Non-pigmented ciliary epithelial cell (primary cell): ENCODE measurements at regions not wholly inside any gene's neighbourhood (a gene's known extent, or its start where the extent isn't known, plus 50 kb on each side); places are given as distances from the start of the nearest gene placed in this dataset.
"Not testable (repeated sequence)": the region's sequence is repeated elsewhere in the genome, so short reads cannot be mapped to it uniquely, and the experiment has no call there.

Experiments
- DNase-seq: peaks from one replicate; pipeline ENCODE4 v3.0.0-alpha.2; 2010; ENCODE audit warnings: low read depth

DNA sequence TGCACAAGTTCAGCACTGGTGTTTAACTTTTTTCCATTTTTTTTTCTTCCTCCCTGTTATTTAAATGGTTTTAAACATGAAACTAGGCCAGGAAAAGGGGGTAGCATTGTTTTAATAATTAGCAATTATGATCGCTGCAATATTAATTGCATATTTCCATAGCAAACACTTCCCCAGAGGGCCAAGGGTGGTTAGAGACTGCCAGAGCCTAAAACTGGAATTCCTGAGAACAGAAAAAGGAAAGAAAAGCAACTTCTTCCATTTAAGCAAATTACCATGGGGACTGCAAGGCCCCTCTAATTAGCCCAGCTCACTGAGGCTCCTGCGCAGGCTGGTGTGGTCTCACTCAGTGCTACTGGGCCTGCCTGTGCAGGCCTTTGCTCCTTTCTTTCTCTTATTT is 201.5 kb downstream of the SMAD2 start:
- no peak for DNase-seq

GRCh38 chr18:47727409-47727808 is 203.1 kb downstream of the SMAD2 start:
- no peak for DNase-seq

- DNase-seq = no peak
Measured at GRCh38 chr18:47726550-47726949, 203.9 kb downstream of the SMAD2 start.

DNA sequence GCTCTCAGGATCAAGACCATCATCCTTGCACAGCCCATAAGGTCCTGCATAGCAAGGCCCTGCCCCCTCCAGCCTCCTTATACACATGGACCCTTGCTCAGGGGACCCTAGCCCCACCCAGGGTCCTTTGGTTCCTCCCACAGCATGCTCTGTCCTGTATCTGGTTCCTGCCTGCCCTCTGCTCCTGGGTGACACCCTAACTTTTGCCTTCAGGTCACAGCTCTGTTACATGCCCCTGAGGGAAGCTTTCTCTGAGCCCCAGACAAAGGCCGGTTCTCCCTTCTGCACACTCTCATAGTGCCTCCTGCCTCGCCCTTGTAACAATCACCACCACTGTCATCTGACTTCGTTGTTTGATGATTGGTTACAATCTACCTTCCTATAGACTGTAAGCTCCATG is 204.8 kb downstream of the SMAD2 start:
- DNase-seq = no peak

- DNase-seq = no peak
Measured at GRCh38 chr18:47724186-47724975, 206.1 kb downstream of the SMAD2 start.

GRCh38 chr18:47721876-47722275 is 208.6 kb downstream of the SMAD2 start:
- DNase-seq = no peak

DNA sequence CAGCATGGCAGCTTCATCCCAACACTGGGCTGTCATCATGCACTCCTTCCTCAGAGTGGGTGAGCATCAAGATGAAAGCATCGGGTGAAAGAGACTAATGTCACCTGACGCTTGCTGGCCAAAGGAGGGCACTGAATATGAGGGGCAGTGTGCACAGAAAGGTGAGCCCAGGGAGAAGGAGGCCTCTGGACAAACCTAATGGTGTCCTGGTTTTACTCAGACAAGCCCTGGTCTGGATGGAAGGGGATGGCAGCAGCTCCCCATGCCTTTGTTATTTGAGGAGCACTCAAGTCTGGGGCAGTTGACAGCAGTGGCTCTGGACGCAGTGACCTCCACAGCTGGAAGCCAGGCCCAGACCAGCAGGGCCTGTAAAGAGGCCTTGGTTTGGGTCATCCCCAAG is 209.7 kb downstream of the SMAD2 start:
- no peak for DNase-seq

DNA sequence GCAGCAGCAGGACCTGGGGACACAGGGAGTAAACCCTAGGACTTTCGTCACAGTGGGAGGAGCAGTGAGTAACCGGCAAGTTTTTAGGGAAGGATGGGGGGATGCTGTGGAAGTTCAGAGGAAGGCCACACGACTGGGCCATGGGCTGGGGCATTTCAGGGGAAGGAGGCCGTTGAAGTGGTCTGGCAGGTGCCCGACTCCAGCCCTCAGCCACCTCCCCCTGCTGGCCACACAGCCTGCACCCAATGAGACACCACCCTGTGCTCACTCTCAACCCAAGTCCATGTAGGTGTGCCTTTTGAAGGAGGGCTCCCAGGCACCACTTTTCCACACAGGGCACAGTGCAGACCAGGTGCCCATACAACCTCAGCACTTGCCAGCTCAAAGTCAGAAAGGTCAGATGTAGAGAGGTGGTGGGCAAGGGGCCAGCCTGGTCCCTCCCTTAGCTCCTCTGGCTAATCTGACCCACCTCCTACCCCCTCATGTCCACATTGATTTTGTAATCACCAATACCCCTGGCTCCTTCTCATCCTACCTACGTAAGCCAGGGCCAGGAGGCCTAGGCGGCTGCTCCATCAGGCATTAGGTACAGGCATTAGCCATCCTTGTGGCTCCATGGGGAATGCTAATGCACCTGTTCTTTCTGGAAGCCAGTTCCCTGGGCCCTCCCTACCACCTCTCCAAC is 211.2 kb downstream of the SMAD2 start:
- DNase-seq = no peak

DNA sequence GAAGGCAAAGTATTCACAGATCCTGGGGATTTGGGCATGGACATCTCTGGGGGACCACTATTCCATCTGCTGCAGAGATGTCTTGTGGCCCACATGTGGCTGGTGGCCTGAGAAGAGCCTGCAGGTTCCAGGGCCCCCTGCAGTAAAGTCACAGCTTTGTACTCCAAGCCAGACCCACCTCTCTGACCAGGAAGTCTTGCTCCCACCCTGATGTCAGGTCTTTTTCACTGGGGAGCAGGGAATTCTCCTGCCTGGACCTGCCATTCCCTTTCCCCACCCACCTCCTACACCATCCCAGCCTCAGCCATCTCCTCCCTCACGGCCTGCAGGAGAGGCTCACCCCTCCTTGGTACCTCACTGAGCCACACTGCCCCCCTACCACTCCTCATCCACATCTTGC is 211.8 kb downstream of the SMAD2 start:
- no peak for DNase-seq

DNA sequence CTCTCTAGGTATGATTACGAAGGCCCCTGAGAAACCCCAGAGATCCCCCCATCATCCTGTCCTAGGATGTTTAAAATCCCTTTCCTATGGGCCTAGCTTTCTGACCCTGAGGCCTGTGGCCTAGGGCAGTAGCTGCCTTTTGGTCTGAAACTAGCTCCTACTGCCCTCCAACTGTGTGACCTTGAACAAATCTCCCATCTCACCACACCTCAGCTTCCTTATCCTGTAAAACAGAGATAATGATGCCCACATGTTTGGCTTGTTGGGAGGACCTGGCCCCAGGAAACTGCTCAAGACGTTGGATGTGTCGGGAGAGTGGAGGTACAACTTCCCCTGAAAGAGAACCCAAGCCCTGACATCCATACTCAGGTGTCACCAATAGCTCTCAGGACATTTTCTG is 213.2 kb downstream of the SMAD2 start:
- no peak for DNase-seq

GRCh38 chr18:47716632-47717185 is 213.8 kb downstream of the SMAD2 start:
- no peak for DNase-seq

- no peak for DNase-seq
Measured at GRCh38 chr18:47710451-47710850, 220.0 kb downstream of the SMAD2 start.

DNA sequence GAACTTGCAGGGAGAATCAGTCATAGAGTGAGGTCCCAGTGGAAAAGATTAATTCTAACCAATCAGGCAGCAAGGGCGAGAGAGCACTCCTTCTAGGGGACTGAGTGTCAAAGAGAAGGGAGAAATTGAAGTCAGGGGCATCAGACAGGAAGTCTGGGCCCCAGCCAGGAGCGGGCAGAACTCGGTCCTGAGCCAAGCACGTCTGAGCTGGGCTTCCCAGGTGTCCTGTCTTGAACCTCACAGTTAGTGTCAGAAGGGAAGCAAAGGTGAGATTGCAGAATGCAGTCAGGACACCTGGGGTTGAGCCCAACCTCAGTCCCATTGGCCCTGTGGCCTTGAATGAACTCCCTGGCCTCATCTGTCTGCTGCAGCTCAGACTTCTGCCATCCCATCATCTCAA is 220.9 kb downstream of the SMAD2 start:
- DNase-seq = no peak

- no peak for DNase-seq
Measured at GRCh38 chr18:47708206-47708605, 222.3 kb downstream of the SMAD2 start.

DNA sequence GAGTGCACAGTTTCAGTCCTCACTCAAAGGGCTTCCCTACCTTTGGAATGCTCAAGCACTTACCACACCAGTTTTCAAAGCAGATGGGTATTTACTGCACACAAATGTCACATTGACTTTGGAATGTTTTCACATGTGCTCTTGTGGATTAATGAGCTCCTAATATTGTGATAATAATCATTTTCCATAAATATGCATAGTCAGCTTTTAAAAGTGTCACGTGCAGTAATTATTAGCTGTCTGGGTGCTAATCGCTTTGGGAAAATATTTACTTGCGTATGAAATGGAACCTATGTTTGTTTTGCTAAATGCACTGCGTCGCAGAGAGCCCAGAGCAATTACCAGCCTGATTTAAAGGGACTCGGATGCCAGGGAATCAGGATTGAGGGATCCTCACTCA is 229.3 kb downstream of the SMAD2 start:
- no peak for DNase-seq

DNA sequence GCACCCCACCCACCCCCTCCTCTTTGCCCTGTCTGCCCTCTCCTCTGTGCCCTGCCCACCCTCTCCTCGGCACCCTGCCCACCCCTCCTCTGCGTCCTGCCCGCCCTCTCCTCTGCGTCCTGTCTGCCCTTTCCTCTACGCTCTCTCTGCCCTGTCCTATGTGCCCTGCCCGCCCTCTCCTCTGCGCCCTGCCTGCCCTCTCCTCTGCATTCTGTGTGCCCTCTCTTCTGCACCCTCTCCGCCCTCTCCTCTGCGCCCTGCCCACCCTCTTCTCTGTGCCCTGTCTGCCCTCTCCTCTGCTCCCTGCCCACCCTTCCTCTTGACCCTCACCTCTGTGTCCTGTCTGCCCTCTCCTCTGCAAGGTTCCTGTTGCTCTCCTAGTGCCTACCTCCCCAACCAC is 233.6 kb downstream of the SMAD2 start:
- DNase-seq = no peak

DNA sequence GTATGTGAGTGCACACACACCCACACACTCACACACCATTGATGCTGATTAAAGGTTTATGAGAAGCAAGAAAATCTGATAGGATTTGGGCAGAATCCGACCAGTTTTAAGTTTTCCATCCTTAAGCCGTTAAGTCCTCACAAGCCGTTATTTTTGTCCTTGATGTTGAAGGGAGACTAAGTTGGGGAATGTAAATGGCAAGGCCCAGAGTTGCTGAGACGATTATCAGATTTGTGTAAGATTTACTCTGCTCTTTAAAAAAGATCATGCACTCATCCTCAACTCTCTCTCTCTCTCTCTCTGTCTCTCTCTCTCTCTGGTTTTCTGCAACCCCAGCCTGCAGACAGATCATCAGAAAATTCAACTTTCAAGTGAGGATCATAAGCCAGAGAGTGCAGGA is 238.8 kb downstream of the SMAD2 start:
- DNase-seq = no peak

- not testable (repeated sequence) for DNase-seq
Measured at GRCh38 chr18:47690778-47691177, 239.7 kb downstream of the SMAD2 start.

DNA sequence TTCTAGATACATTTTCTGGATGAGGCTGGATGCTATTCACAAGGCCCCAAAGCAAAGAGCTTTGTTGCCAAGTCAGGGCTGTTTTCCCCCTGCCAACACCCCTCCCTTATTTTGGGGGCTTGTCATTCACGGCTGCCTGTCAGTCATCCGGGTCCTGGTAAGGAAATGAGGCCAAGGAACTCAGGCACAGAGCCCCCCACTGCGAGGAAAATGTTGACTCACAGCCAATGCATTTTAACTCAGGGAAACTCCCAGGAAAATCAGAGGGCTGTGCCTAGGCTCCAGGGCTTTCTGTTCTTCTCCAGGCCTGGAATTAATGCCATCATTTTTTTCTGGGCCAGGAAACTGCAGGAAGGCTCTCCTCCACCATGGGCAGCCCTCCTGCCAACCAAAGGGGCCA is 241.1 kb downstream of the SMAD2 start:
- DNase-seq = no peak

DNA sequence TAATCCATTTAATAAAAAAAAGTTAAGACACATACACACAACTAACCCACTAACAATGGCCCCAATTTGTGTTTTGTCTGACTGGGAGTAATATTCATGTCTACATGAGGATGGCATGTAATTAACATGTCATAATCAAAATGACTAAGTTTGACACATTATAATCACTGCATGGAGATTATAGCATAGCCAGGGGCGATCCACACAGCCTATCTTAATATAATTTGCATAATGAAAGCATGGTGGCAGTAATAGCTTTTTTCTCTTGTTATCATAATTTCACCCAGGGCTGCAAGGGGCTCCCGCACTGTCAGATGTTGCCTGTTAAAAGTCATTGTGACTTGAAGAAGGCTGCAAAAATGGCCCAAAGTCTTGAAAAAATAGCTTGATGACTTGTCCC is 243.7 kb downstream of the SMAD2 start:
- DNase-seq = no peak

DNA sequence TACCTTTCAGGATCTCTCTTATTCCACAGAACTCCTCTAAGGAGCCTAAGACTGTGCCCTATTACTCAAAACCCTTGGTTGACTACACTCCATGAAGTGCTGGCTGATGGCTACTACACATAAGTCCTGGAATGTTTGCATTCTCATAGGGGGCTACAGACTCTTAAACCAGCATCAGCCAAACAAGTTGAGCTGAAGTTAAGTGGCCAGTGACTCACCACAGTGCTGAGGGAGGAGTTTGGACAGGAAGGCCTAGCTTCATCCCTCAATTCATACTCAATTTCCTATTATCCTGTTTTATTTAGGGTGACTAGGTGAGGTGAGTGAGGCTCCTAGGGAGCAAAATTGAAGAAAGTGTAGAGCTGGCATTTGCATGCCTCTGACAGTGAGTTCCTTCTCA is 246.7 kb downstream of the SMAD2 start:
- DNase-seq = no peak

DNA sequence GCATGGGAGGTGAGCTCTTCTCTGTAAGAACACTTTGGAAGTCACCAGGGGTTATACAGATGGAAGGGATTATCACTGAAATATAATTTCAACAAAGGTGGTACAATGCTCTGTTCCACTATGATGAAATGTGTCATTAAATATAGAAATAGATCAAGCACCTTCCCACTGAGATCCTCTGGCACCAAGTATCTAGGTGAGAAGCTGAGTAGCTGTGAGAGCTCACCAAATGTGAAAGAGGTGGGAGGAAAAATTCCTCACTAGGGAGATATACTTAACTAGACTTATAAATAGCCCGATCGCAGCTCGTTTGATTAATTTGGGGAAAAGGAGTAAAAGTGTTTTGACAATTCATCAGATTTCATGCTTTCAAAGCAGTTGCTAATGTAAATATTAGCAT is 247.6 kb downstream of the SMAD2 start:
- no peak for DNase-seq

DNA sequence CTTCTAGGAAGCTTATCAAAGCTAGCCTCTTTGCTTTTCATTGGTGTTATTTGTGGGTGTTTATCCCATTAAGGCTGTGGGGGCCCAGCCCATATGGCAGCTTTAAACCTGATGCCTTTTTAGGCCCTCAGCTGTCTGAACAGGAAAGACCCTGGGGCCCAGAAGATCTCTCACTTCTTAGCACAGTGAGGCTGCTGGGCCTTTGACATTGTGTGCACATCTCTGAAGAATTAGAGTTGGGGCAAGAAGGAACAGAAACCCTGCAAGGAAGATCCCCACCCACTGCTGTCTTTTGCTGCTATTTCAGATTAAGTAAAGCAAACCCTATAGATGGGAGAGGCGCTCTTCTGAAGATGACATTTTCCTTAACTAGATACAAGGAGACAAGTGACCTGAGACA is 250.0 kb downstream of the SMAD2 start:
- DNase-seq = no peak

DNA sequence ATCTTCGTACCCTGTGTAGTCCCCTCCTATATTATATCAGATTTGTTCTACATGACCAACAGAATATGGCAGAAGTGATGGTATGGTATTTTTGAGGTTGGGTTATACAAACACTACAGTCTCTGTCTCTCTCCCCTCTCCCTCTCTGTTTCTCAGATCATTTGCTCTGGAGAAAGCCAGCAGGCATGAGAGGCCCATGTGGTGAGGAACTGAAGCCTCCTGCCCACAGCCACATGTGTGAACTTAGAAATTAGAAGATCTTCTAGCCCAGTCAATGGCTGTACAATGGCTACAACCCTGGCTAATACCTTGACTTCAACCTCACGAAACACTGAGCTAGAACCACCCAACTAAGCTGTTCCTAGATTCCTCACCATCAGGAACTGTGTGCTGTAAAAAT is 250.6 kb downstream of the SMAD2 start:
- no peak for DNase-seq
